Brain microvascular endothelial cell (primary cell): ENCODE measurements at regions not wholly inside any gene's neighbourhood (a gene's known extent, or its start where the extent isn't known, plus 50 kb on each side); places are given as distances from the start of the nearest gene placed in this dataset.

Experiments
- DNase-seq: peaks from one replicate; pipeline ENCODE4 v3.0.0-alpha.2; 2020
- H3K27ac ChIP-seq: fragments of 250-450 bp; sonication (Bioruptor Pico); 2 replicates; pipeline ENCODE4 v1.5.1; 2020; ENCODE audit warnings: mild to moderate bottlenecking, moderate library complexity
- H3K27me3 ChIP-seq: fragments of 250-450 bp; sonication (Bioruptor Pico); replicated peaks from 2 replicates; pipeline ENCODE4 v1.5.1; 2020; ENCODE audit warnings: mild to moderate bottlenecking
- H3K36me3 ChIP-seq: fragments of 250-450 bp; sonication (Bioruptor Pico); replicated peaks from 2 replicates; pipeline ENCODE4 v1.5.1; 2020; ENCODE audit warnings: mild to moderate bottlenecking
- H3K4me3 ChIP-seq: 2 replicates; pipeline ENCODE4 v1.5.1; 2011; ENCODE audit warnings: low read depth, mild to moderate bottlenecking, control low read depth, low read length, moderate library complexity
- CTCF ChIP-seq: IDR thresholded peaks from 2 replicates; pipeline ENCODE4 v1.5.1; 2011; ENCODE audit warnings: low read depth, mild to moderate bottlenecking, moderate library complexity, low read length, control low read depth, inconsistent platforms; ENCODE audit errors: missing control alignments
- in situ Hi-C: cut with HindIII; loops from 2 replicates; pipeline ENCODE4 v1.10.0; 2017; ENCODE audit warnings: low sequenced_read_pairs, low pct_ligation_motif_present

GRCh38 chr3:26171006-26171405 is 381.1 kb downstream of the OXSM start:
- DNase-seq: no peak
- Histone ChIP-seq H3K27ac (no peak overlapping the region), H3K27me3 (no peaks in the 10 kb centered on the region), H3K36me3 (no peaks in the 10 kb centered on the region), H3K4me3 (no peak overlapping the region)
- in situ Hi-C loops: no loop called here
- no peak for TF ChIP-seq CTCF

GRCh38 chr3:26191556-26191955 is 401.7 kb downstream of the OXSM start:
- Histone ChIP-seq H3K36me3 (no peaks in the 10 kb centered on the region), H3K27ac (no peak overlapping the region), H3K27me3 (no peaks in the 10 kb centered on the region), H3K4me3 (no peak overlapping the region)
- DNase-seq: no peak
- in situ Hi-C loops: no loop called here
- TF ChIP-seq CTCF: no peak

- in situ Hi-C loops: no loop called here
- no peak overlapping the region for H3K27ac ChIP-seq
- no peak for TF ChIP-seq CTCF
- no peaks in the 10 kb centered on the region for H3K27me3 ChIP-seq
- DNase-seq: no peak
- H3K36me3 ChIP-seq: no peaks in the 10 kb centered on the region
- H3K4me3 ChIP-seq: no peak overlapping the region
These were observed 403.7 kb downstream of the OXSM start for GRCh38 chr3:26193558-26193957.

GRCh38 chr3:26196781-26197180 is 406.9 kb downstream of the OXSM start:
- H3K4me3 ChIP-seq: no peak overlapping the region
- H3K27me3 ChIP-seq: no peaks in the 10 kb centered on the region
- H3K36me3 ChIP-seq: no peaks in the 10 kb centered on the region
- no peak for TF ChIP-seq CTCF
- no peak overlapping the region for H3K27ac ChIP-seq
- in situ Hi-C loops: no loop called here
- no peak for DNase-seq

GRCh38 chr3:26198609-26199008 is 408.7 kb downstream of the OXSM start:
- DNase-seq: no peak

More at GRCh38 chr3:26198609-26199008, 408.7 kb downstream of the OXSM start:
- Histone ChIP-seq H3K36me3 (no peaks in the 10 kb centered on the region), H3K27ac (no peak overlapping the region), H3K4me3 (no peak overlapping the region), H3K27me3 (no peaks in the 10 kb centered on the region)
- in situ Hi-C loops: no loop called here
- no peak for TF ChIP-seq CTCF
